ENCODE measurements at regions not wholly inside any gene's neighbourhood (a gene's known extent, or its start where the extent isn't known, plus 50 kb on each side); places are given as distances from the start of the nearest gene placed in this dataset.
"Not testable (repeated sequence)": the region's sequence is repeated elsewhere in the genome, so short reads cannot be mapped to it uniquely, and the experiment has no call there.

GRCh38 chr16:7772722-7773121, 440.1 kb downstream of the RBFOX1 start:
- TF ChIP-seq CTCF (IDR thresholded peaks at IDR 0.05) (no peak), POLR2AphosphoS5 (IDR thresholded peaks at IDR 0.05) (no peak), EP300 (IDR thresholded peaks at IDR 0.05) (no peak), POLR2A (IDR thresholded peaks at IDR 0.05; ENCODE audit: low read depth) (no peak)

GRCh38 chr16:7769091-7769490, 436.4 kb downstream of the RBFOX1 start:
- H3K9me3 ChIP-seq; H3K4me1 ChIP-seq; intact Hi-C loops (cut with DNase I); H3K27ac ChIP-seq (replicated peaks in 1 of 4); H3K36me3 ChIP-seq; H3K27me3 ChIP-seq; DNase-seq (ENCODE audit: extremely low spot score); H3K4me3 ChIP-seq: not testable (repeated sequence)
- 88% methylated on average over 6 of the region's 6 CpGs for WGBS

More at GRCh38 chr16:7772722-7773121, 440.1 kb downstream of the RBFOX1 start:
- 82% methylated on average over 8 of the region's 8 CpGs for WGBS
- no peaks in the 10 kb centered on the region for H3K36me3 ChIP-seq
- no peaks in the 10 kb centered on the region for H3K4me1 ChIP-seq
- DNase-seq (ENCODE audit: extremely low spot score), result no peak
- intact Hi-C loops (cut with DNase I), result no loop called here
- H3K27ac ChIP-seq (replicated peaks in 1 of 4), result no peak overlapping the region
- no peak overlapping the region for H3K4me3 ChIP-seq
- peaks cover 0 to 6% (median 0%) of the 10 kb centered on the region in 4 donors for H3K9me3 ChIP-seq
- H3K27me3 ChIP-seq, result no peaks in the 10 kb centered on the region

GRCh38 chr16:7765079-7765550, 432.5 kb downstream of the RBFOX1 start:
- no peak for DNase-seq (ENCODE audit: extremely low spot score)
- no peak for TF ChIP-seq POLR2AphosphoS5 (IDR thresholded peaks at IDR 0.05)
- no peak for TF ChIP-seq EP300 (IDR thresholded peaks at IDR 0.05)
- TF ChIP-seq POLR2A (IDR thresholded peaks at IDR 0.05; ENCODE audit: low read depth), result no peak
- no peak for TF ChIP-seq CTCF (IDR thresholded peaks at IDR 0.05)
- no peaks in the 10 kb centered on the region for H3K9me3 ChIP-seq
- H3K27ac ChIP-seq (replicated peaks in 1 of 4), result no peak overlapping the region
- intact Hi-C loops (cut with DNase I), result no loop called here
- no peaks in the 10 kb centered on the region for H3K4me1 ChIP-seq
- H3K27me3 ChIP-seq, result peaks cover 0 to 8% (median 0%) of the 10 kb centered on the region in 4 donors
- H3K36me3 ChIP-seq, result no peaks in the 10 kb centered on the region
- WGBS, result 34% methylated on average over 3 of the region's 3 CpGs
- no peak overlapping the region for H3K4me3 ChIP-seq

- WGBS, result 85% methylated on average over 8 of the region's 8 CpGs
- TF ChIP-seq CTCF (IDR thresholded peaks at IDR 0.05) (no peak), POLR2AphosphoS5 (IDR thresholded peaks at IDR 0.05) (no peak)
- Histone ChIP-seq H3K4me1 (no peaks in the 10 kb centered on the region), H3K36me3 (no peaks in the 10 kb centered on the region), H3K27ac (replicated peaks in 1 of 4) (no peak overlapping the region), H3K9me3 (no peaks in the 10 kb centered on the region), H3K27me3 (peaks cover 0 to 8% (median 0%) of the 10 kb centered on the region in 4 donors), H3K4me3 (no peak overlapping the region)
- intact Hi-C loops (cut with DNase I), result no loop called here
- no peak for DNase-seq (ENCODE audit: extremely low spot score)
These were observed 430.5 kb downstream of the RBFOX1 start for GRCh38 chr16:7763111-7763510.

Measured in esophagus muscularis mucosa (tissue), 4 donors.